DMS114 treated with DMSO at 0.1 percent for 48 hours (cell line): ENCODE measurements at regions not wholly inside any gene's neighbourhood (a gene's known extent, or its start where the extent isn't known, plus 50 kb on each side); places are given as distances from the start of the nearest gene placed in this dataset.

Source experiments
- DNase-seq: peaks from one replicate; lab custom pipeline; 2025; ENCODE audit not compliant: unreplicated experiment; lab: John Stamatoyannopoulos, UW

DNA sequence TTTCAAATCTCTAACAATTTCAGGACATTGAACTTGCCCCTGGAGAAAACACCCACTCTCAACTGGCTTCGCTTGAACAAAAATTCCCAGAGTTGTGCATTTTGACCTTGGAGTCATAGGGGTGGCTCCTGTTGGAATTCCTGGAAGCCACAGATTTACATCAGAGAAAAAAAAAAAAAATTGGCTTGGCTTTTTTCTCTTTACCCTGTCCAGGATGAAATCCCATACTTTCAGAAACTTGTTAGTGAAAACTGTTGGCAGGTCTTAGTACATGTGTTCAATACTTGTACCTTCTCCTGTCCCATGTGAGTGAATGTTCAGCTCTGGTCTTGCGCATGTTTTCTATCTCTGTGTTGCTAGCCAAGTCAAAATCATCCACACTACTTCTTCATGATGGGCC is 228.8 kb downstream of the TGFB2 start:
- no peak for DNase-seq

DNA sequence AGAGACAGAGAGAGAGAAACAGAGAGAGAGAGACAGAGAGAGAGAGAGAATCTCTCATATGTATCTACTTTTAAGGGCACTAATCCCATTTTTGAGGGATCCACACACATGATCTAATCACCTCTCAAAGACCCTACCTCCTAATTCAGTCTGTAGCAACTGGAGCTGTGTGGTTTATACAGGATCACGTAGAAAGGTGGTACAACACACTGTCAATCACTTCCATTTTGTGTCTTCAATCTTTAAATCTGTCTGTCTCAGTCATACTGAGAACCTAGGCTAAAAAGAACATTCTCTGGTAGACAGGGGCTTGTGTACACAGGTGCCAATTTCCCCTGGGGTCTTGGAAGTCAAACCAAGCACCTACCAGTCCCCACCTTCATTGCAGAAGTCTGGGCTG is 229.9 kb downstream of the TGFB2 start:
- no peak for DNase-seq

DNA sequence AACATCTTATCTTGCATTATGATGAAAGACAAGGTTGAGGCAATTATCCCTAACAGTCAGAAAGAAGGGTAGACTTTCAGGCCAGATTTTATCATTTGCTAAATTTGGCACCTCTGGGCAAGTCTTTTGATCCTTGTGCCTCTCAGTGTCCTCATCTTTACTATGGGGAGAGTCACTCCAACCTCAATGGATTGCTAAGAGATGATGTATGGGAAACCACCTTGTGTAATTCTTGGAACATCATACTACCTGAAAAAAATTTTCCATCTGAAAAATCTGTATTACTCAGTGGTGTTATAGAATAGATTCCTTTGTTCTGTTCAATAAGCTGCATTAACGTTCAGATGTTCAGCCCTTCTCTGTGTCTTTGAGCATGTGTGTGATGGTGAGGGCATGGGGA is 230.7 kb downstream of the TGFB2 start:
- DNase-seq: no peak

GRCh38 chr1:218582646-218583045 is 237.5 kb downstream of the TGFB2 start:
- DNase-seq: no peak

DNA sequence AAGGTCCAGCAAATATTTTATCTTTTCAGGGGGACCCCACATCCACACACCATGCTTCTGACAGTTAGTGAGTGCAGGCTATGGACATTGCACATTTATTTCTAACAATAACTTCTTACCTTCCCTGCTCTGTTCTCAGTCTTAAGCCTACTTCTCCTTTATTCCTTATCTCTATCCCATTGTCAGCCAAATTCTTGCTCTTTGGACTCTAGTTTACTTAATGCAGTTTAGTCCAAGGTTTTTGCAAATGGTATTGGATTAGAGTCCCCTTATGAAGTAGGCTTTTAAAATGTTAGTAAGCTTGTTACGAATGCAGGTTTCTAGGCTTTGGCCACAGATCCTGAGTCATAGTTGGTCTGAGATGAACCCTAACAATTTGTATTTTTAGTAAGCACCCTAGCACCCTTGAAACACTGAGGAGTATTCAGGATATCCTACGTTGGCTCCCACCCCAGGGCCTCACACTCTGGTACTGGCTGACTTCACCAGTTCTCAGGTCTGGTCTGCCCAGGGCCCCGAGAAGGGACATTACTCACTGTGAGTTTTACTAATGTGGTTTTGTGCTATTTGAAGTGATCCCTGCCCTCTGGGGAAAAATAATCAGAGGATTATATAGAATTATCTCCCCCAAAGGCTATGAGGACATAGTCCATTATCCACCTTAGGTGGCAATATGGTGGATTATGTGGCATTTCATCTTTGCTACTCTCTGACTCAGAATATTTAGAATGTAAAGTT is 239.5 kb downstream of the TGFB2 start:
- DNase-seq: no peak

DNA sequence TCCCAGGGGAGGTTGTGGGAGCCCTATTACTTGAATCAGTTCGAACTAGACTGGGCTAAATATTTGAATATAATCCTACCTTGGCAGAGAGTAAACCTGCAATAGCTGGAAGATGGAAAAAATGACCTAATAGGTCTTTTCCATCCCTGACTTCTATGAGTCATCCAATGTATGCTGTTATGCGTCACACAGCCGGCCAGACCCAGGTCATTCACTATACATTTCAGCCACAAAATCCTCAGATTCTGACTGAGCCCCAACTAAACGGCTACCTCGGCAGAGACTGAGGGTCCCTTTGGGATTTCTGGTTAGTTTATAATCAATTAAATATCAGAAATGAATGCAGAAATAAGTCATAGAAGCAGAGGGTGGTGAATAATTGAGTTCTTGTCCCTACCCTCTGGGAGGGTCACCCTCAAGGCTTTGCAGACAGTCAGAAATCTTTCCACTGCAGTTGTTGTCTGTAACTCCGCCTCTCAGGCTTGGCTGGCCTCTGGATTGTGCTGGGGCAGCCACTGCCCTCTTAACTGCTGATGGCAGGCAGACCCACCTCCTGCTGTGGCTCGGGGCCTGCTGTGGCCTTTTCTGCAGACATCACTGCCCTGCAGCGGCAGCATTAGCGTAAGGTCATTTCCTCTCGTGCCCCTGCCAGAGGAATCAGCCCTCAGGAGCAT is 240.5 kb downstream of the TGFB2 start:
- no peak for DNase-seq

DNA sequence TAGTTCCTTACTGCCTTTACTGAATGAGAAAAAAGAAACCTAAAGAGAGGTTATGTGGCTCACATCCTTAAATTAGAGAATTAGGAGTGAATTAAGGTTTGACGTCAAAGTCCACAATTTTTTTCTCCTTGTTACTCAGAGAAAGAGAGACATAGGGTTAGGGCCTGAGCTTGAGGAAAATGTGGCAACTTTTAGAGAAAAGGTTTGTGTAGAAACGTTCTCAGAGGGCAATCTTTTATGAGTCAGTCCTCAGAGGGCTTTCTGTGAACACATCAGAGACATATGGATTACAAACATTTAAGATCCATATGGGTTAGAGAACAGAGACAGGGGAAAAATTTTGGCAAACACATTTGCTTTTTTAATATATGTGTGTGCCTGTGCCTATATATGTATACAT is 242.8 kb downstream of the TGFB2 start:
- no peak for DNase-seq

- no peak for DNase-seq
Measured at GRCh38 chr1:218588540-218589172, 243.5 kb downstream of the TGFB2 start.

GRCh38 chr1:218589487-218589886 is 244.4 kb downstream of the TGFB2 start:
- no peak for DNase-seq

DNA sequence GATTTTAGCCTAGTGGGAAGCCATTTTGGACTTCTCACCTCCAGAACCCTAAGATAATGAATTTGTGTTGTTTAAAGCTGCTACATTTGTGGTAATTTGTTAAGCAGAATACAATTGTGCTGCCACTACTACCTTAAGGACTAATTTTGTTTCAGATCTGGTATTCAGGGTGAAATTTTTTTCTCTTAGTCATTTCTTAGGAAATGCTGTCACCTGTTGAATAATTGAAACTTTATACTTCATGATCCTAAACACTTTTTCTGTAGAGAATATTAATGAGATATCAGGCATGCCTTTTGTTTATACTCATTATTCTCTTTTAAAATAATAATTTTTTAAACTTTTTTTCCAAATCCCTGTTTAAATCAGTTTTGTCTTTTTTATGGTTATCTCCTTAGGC is 246.8 kb downstream of the TGFB2 start:
- no peak for DNase-seq

DNA sequence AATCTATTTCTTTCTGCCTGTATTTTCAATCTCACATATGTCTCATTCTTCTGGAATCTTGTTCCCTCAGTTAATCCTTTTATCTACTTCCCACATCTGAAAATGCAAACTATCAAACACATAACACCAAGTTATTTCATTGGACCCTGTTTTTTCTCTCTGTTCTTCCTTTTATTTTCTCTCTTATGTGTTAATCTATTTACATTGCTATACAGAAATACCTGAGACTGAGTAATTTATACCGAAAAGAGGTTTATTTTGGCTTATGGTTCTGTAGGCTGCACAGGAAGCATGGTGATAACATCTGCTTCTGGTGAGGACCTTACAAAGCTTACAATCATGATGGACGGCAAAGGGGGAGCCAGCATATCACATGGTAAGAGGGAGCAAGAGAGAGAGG is 247.6 kb downstream of the TGFB2 start:
- no peak for DNase-seq

DNA sequence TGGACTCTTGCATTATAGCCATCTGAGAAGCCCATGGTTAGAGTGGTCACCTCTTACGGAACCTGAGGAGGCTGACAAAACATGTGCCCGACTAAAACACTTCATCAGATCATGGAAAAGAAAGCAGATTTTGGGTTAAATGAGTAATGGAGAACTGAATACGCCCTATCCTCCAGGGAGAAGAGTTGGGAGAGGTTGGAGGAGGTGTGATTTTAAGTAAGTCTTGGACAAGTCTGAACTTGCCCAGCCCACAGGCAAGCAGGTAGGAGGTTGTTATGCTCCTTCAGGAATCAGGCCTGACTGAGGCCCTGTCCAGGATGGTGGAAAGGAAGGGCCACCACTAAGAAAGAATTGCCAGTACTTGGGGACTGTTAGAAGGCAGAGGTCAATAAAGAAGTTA is 255.8 kb downstream of the TGFB2 start:
- DNase-seq: no peak

- no peak for DNase-seq
Measured at GRCh38 chr1:218604217-218604616, 259.1 kb downstream of the TGFB2 start.

GRCh38 chr1:218611916-218612585 is 266.9 kb downstream of the TGFB2 start:
- DNase-seq: no peak

- no peak for DNase-seq
Measured at GRCh38 chr1:218613105-218613504, 268.0 kb downstream of the TGFB2 start.

DNA sequence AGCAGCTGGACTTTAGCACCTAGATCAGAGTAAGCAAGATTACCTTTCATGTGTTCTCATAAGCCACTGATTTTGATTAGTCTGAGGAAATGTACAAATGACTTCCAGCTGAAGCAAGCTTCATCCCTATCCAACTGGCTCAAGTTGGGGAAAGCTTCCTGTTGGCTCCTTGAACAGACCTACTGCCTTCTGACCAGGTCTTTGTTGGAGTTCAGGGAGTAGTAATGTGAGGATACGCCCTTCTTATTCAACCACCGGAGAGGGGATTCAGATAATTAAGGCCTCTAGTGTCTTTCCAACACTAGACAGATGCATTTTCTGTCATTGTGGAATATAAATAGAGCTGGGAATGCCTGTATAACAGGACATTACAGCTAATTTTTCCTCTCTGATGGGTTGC is 268.9 kb downstream of the TGFB2 start:
- no peak for DNase-seq

DNA sequence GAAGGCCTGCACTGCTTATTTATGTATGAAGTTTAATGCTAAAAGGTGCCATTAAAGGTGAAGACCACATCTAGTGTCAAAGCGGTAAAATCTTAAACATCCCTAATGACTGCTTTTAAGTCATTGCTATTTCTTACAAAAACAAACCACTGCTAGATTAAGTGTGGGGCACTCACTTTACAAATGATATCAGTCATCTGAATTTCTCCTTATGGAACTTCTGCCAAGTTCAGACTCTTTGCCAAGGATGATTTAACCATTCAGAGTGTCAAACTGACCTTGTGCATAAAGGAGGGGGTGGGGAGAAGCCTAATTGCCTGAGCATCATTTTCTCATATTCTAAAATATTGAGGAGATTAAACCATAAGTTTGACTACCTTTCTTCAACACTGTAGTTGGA is 271.5 kb downstream of the TGFB2 start:
- DNase-seq: no peak

DNA sequence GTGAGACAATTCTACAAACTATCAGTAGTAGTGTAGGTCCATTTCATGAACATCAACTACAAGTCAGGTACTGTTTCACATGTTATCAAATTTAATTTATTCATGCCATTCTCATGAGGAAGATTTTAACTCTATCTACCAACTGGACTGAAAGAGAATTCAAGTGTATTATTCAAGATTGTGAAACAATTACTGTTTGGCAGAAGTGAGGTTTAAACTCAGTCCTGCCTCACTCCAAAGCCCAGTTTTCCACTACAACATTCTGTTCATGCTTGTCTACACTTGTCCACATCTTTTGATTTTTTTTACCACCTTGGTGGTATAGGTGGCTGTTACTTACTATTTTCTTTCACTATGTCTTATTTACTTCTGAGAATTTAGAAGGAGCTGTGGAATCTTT is 272.9 kb downstream of the TGFB2 start:
- no peak for DNase-seq

DNA sequence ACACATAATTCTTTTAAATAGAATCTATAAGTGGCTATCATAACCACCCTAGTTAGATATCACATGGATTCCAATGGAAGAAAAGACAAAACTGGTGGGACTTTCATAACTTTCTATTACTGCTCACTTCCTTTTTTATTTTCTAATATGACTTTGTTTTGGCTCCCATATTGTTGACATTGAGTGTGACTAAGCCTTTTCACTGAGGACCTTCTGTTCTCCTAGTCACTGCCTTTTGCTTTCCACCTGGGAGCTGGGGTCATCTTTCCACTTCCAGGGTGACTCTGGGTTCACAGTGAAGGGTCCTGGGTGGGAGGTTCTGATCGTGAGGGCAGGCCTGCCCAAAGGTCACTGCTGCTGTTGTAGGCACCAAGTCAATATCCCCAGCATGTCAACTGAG is 275.8 kb downstream of the TGFB2 start:
- no peak for DNase-seq

- no peak for DNase-seq
Measured at GRCh38 chr1:218624052-218624451, 278.9 kb downstream of the TGFB2 start.

- no peak for DNase-seq
Measured at GRCh38 chr1:218625393-218625792, 280.3 kb downstream of the TGFB2 start.
